Spleen (tissue), 11 donors: ENCODE measurements at regions not wholly inside any gene's neighbourhood (a gene's known extent, or its start where the extent isn't known, plus 50 kb on each side); places are given as distances from the start of the nearest gene placed in this dataset.

Experiments used
- DNase-seq: peaks from one replicate; pipeline ENCODE4 v3.0.0-alpha.2; 2020
- H3K27ac ChIP-seq, 8 donors: fragments of 200-600 bp; sonication (generic) in 7 of 8; 1 replicate in 4 of 8; 2 replicates in 4 of 8; pipeline versions ENCODE4 v1.5.0 to v1.8.0; 2016 to 2021; ENCODE audit warnings: inconsistent platforms in 4 of 8, mild to moderate bottlenecking in 4 of 8, moderate library complexity in 1 of 8
- H3K27me3 ChIP-seq, 7 donors: fragments of 200-600 bp; sonication (generic) in 6 of 7; replicated peaks in 1 of 7; 1 replicate in 4 of 7; 2 replicates in 3 of 7; pipeline versions ENCODE4 v1.5.0 to v1.8.0; 2016 to 2021; ENCODE audit warnings: inconsistent platforms in 3 of 7, mild to moderate bottlenecking in 1 of 7
- H3K36me3 ChIP-seq, 6 donors: fragments of 200-600 bp; sonication (generic) in 5 of 6; 1 replicate in 4 of 6; 2 replicates in 2 of 6; pipeline versions ENCODE4 v1.5.0 to v1.8.0; 2016 to 2021; ENCODE audit warnings: inconsistent platforms in 2 of 6
- H3K4me1 ChIP-seq, 6 donors: fragments of 200-600 bp; sonication (generic) in 5 of 6; 1 replicate in 3 of 6; 2 replicates in 3 of 6; pipeline versions ENCODE4 v1.5.0 to v1.8.0; 2016 to 2021; ENCODE audit warnings: inconsistent platforms in 3 of 6
- H3K4me3 ChIP-seq, 8 donors: fragments of 200-600 bp; sonication (generic) in 7 of 8; 1 replicate in 4 of 8; 2 replicates in 4 of 8; pipeline versions ENCODE4 v1.5.0 to v1.8.0; 2016 to 2021; ENCODE audit warnings: inconsistent platforms in 4 of 8, mild to moderate bottlenecking in 4 of 8, moderate library complexity in 2 of 8
- H3K9me3 ChIP-seq, 8 donors: fragments of 200-600 bp; sonication (generic) in 7 of 8; 1 replicate in 4 of 8; 2 replicates in 4 of 8; pipeline versions ENCODE4 v1.5.0 to v1.8.0; 2016 to 2021; ENCODE audit warnings: inconsistent platforms in 4 of 8
- CTCF ChIP-seq, 11 experiments: fragments of 200-600 bp in 7 of 11; fragments of 450-650 bp in 4 of 11; sonication (generic) in 4 of 11; IDR thresholded peaks in 8 of 11; conservative IDR thresholded peaks in 3 of 11; 1 replicate in 7 of 11; 2 replicates in 4 of 11; pipeline versions ENCODE4 v1.4.0 to v1.8.0; 2016 to 2021; ENCODE audit warnings: antibody characterized with exemption in 11 of 11, inconsistent platforms in 4 of 11, mild to moderate bottlenecking in 1 of 11
- POLR2A ChIP-seq, 3 donors: fragments of 450-650 bp; IDR thresholded peaks; one replicate each; pipeline ENCODE4 v1.5.1; 2017; ENCODE audit warnings: antibody characterized with exemption in 3 of 3, mild to moderate bottlenecking in 1 of 3
- POLR2AphosphoS5 ChIP-seq, 3 donors: sonication (generic); formaldehyde crosslinking; IDR thresholded peaks; one replicate each; pipeline ENCODE4 v1.5.1; 2017; ENCODE audit warnings: antibody characterized with exemption in 3 of 3
- WGBS, 5 donors: extraction: QIAGEN DNeasy Blood & Tissue Kit in 3 of 5; methylation state at CpG; one replicate each; pipeline versions ENCODE4 v1.1.5 to v1.1.7; 2013 to 2018; 5-methylcytosine and 5-hydroxymethylcytosine counted together
- intact Hi-C: fragments of 100-400 bp; cut with DNase I; formaldehyde crosslinking; loops from one replicate; pipeline ENCODE4 v1.15.0; 2023; ENCODE audit warnings: low total_unique reads
- donor health status: healthy with polysubstance abuse.
- donor health status: DM: no; HTN: no; CAD: no; lungs with moderate emphysema.
- donor health status: DM: no; HTN: no; CAD: no.
- donor health status: Bipolar disorder and iron deficiency.
- donor health status: healthy.
- donor health status: DM: no; HTN: no; CAD: no.
- donor health status: DM: yes; HTN: yes; CAD: no.

- Histone ChIP-seq H3K9me3 (peaks cover 0 to 33% (median 24%) of the 10 kb centered on the region in 8 donors), H3K27ac (no peak overlapping the region), H3K4me1 (no peaks in the 10 kb centered on the region), H3K4me3 (no peak overlapping the region), H3K36me3 (no peaks in the 10 kb centered on the region), H3K27me3 (no peaks in the 10 kb centered on the region)
- intact Hi-C loops, result no loop called here
- no peak for DNase-seq
- TF ChIP-seq CTCF (IDR thresholded peaks at IDR 0.05 in 8 of 11, conservative IDR thresholded peaks at IDR 0.05 in 3 of 11) (no peak), POLR2A (IDR thresholded peaks at IDR 0.05) (no peak), POLR2AphosphoS5 (IDR thresholded peaks at IDR 0.05) (no peak)
Measured at GRCh38 chr6:130647246-130647645, 180.0 kb upstream of the SMLR1 start.

- no peak overlapping the region for H3K27ac ChIP-seq
- H3K9me3 ChIP-seq, result no peaks in the 10 kb centered on the region
- H3K4me1 ChIP-seq, result no peaks in the 10 kb centered on the region
- intact Hi-C loops, result no loop called here
- no peaks in the 10 kb centered on the region for H3K36me3 ChIP-seq
- no peak overlapping the region for H3K4me3 ChIP-seq
- DNase-seq, result no peak
- 84 to 95% (median 90%) methylated on average over 1 of the region's 1 CpG for WGBS, 5 donors
- H3K27me3 ChIP-seq, result no peaks in the 10 kb centered on the region
- TF ChIP-seq POLR2A (IDR thresholded peaks at IDR 0.05) (no peak), CTCF (IDR thresholded peaks at IDR 0.05 in 8 of 11, conservative IDR thresholded peaks at IDR 0.05 in 3 of 11) (no peak), POLR2AphosphoS5 (IDR thresholded peaks at IDR 0.05) (no peak)
Measured at GRCh38 chr6:130655586-130655985, 171.6 kb upstream of the SMLR1 start.

GRCh38 chr6:130661077-130661476 is 166.1 kb upstream of the SMLR1 start:
- DNase-seq, result no peak
- 79 to 87% (median 81%) methylated on average over 4 of the region's 4 CpGs for WGBS, 5 donors
- H3K9me3 ChIP-seq, result no peaks in the 10 kb centered on the region
- no peak overlapping the region for H3K27ac ChIP-seq
- no peaks in the 10 kb centered on the region for H3K36me3 ChIP-seq
- no peaks in the 10 kb centered on the region for H3K27me3 ChIP-seq
- intact Hi-C loops, result no loop called here
- no peak overlapping the region for H3K4me3 ChIP-seq
- no peaks in the 10 kb centered on the region for H3K4me1 ChIP-seq
- TF ChIP-seq CTCF (IDR thresholded peaks at IDR 0.05 in 8 of 11, conservative IDR thresholded peaks at IDR 0.05 in 3 of 11), result no peak
- no peak for TF ChIP-seq POLR2A (IDR thresholded peaks at IDR 0.05)
- no peak for TF ChIP-seq POLR2AphosphoS5 (IDR thresholded peaks at IDR 0.05)

GRCh38 chr6:130666786-130667185 is 160.4 kb upstream of the SMLR1 start:
- Histone ChIP-seq H3K9me3 (no peaks in the 10 kb centered on the region), H3K27ac (no peak overlapping the region), H3K36me3 (no peaks in the 10 kb centered on the region), H3K4me3 (no peak overlapping the region), H3K4me1 (no peaks in the 10 kb centered on the region), H3K27me3 (no peaks in the 10 kb centered on the region)
- intact Hi-C loops, result no loop called here
- 77 to 98% (median 92%) methylated on average over 2 of the region's 2 CpGs for WGBS, 5 donors
- no peak for TF ChIP-seq POLR2A (IDR thresholded peaks at IDR 0.05)
- TF ChIP-seq CTCF (IDR thresholded peaks at IDR 0.05 in 8 of 11, conservative IDR thresholded peaks at IDR 0.05 in 3 of 11), result no peak
- TF ChIP-seq POLR2AphosphoS5 (IDR thresholded peaks at IDR 0.05), result no peak
- no peak for DNase-seq
